Fibroblast of peridontal ligament (primary cell): ENCODE measurements at regions not wholly inside any gene's neighbourhood (a gene's known extent, or its start where the extent isn't known, plus 50 kb on each side); places are given as distances from the start of the nearest gene placed in this dataset.

ENCODE experiments used
- DNase-seq: peaks from one replicate; pipeline ENCODE4 v3.0.0-alpha.2; 2010; ENCODE audit errors: extremely low read depth

GRCh38 chr14:104319491-104320241 is 181.3 kb downstream of the KIF26A start:
- DNase-seq: no peak

- DNase-seq: no peak
Measured at GRCh38 chr14:104320611-104321086, 182.3 kb downstream of the KIF26A start.

GRCh38 chr14:104321088-104321801 is 182.9 kb downstream of the KIF26A start:
- DNase-seq: no peak

- DNase-seq: no peak
Measured at GRCh38 chr14:104321802-104322130, 183.4 kb downstream of the KIF26A start.

GRCh38 chr14:104322531-104323366 is 184.4 kb downstream of the KIF26A start:
- DNase-seq: no peak

- no peak for DNase-seq
Measured at GRCh38 chr14:104323551-104324175, 185.3 kb downstream of the KIF26A start.

- no peak for DNase-seq
Measured at GRCh38 chr14:104326848-104327247, 188.5 kb downstream of the KIF26A start.

GRCh38 chr14:104328607-104329006 is 190.2 kb downstream of the KIF26A start:
- DNase-seq: no peak

- no peak for DNase-seq
Measured at GRCh38 chr14:104329793-104330192, 191.4 kb downstream of the KIF26A start.

- no peak for DNase-seq
Measured at GRCh38 chr14:104331871-104332605, 193.7 kb downstream of the KIF26A start.

GRCh38 chr14:104332634-104333270 is 194.4 kb downstream of the KIF26A start:
- no peak for DNase-seq

GRCh38 chr14:104333646-104334423 is 195.4 kb downstream of the KIF26A start:
- no peak for DNase-seq

- no peak for DNase-seq
Measured at GRCh38 chr14:104334424-104335161, 196.2 kb downstream of the KIF26A start.

- DNase-seq: no peak
Measured at GRCh38 chr14:104335176-104335575, 196.8 kb downstream of the KIF26A start.

GRCh38 chr14:104335611-104336010 is 197.2 kb downstream of the KIF26A start:
- no peak for DNase-seq

- no peak for DNase-seq
Measured at GRCh38 chr14:104337351-104337750, 199.0 kb downstream of the KIF26A start.

- DNase-seq: no peak
Measured at GRCh38 chr14:104339361-104339760, 201.0 kb downstream of the KIF26A start.

- no peak for DNase-seq
Measured at GRCh38 chr14:104339829-104340228, 201.4 kb downstream of the KIF26A start.
